Nephron (organoid): ENCODE measurements at regions not wholly inside any gene's neighbourhood (a gene's known extent, or its start where the extent isn't known, plus 50 kb on each side); places are given as distances from the start of the nearest gene placed in this dataset.
A peak's percentile ranks its signal among the peaks of the same experiment; 100 is the strongest.

ENCODE experiments used
- H3K27ac Mint-ChIP-seq, 3 experiments: 2 replicates each; pipeline ENCODE4 v1.8.0; 2020; ENCODE audit warnings: mixed read lengths in 3 of 3, mild to moderate bottlenecking in 2 of 3, moderate library complexity in 1 of 3
- H3K27me3 Mint-ChIP-seq: 2 replicates; pipeline ENCODE4 v1.8.0; 2021; ENCODE audit warnings: low read depth, mild to moderate bottlenecking, moderate library complexity, mixed read lengths
- H3K36me3 Mint-ChIP-seq: 2 replicates; pipeline ENCODE4 v1.8.0; 2020; ENCODE audit warnings: low read depth, mixed read lengths
- H3K4me1 Mint-ChIP-seq: 2 replicates; pipeline ENCODE4 v1.8.0; 2020; ENCODE audit warnings: mixed read lengths
- H3K4me3 Mint-ChIP-seq, 3 experiments: 2 replicates each; pipeline ENCODE4 v1.8.0; 2020; ENCODE audit warnings: mild to moderate bottlenecking in 3 of 3, mixed read lengths in 3 of 3, moderate library complexity in 2 of 3
- H3K9me3 Mint-ChIP-seq: 2 replicates; pipeline ENCODE4 v1.8.0; 2020; ENCODE audit warnings: mixed read lengths
- TF ChIP-seq, protein P1 (sequence below), 3 experiments: fragments of 200-600 bp; sonication (generic); IDR thresholded peaks; one replicate each; pipeline ENCODE4 v1.5.0; 2021; ENCODE audit warnings: antibody characterized with exemption in 3 of 3; ENCODE audit not compliant: unreplicated experiment in 3 of 3

DNA sequence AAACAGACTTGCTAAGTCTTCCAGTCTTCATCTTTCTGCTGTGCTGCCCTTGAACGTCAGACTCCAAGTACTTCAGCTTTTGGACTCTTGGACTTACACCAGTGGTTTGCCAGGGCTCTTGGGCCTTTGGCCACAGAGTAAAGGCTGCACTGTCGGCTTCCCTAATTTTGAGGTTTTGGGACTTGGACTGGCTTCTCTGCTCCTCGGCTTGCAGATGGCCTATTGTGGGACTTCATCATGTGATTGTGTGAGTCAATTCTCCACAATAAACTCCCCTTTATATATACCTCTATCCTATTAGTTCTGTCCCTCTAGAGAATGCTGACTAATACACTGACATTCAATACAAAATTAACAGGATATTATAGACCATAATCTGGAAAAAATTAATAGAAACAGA, 628.1 kb downstream of the PLPP3 start:
- TF ChIP-seq, protein P1, sequence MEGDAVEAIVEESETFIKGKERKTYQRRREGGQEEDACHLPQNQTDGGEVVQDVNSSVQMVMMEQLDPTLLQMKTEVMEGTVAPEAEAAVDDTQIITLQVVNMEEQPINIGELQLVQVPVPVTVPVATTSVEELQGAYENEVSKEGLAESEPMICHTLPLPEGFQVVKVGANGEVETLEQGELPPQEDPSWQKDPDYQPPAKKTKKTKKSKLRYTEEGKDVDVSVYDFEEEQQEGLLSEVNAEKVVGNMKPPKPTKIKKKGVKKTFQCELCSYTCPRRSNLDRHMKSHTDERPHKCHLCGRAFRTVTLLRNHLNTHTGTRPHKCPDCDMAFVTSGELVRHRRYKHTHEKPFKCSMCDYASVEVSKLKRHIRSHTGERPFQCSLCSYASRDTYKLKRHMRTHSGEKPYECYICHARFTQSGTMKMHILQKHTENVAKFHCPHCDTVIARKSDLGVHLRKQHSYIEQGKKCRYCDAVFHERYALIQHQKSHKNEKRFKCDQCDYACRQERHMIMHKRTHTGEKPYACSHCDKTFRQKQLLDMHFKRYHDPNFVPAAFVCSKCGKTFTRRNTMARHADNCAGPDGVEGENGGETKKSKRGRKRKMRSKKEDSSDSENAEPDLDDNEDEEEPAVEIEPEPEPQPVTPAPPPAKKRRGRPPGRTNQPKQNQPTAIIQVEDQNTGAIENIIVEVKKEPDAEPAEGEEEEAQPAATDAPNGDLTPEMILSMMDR (IDR thresholded peaks at IDR 0.05; ENCODE audit: unreplicated experiment in 3 of 3): no peak
- peaks cover 5% of the 10 kb centered on the region for H3K4me1 Mint-ChIP-seq
- no peak overlapping the region for H3K4me3 Mint-ChIP-seq

DNA sequence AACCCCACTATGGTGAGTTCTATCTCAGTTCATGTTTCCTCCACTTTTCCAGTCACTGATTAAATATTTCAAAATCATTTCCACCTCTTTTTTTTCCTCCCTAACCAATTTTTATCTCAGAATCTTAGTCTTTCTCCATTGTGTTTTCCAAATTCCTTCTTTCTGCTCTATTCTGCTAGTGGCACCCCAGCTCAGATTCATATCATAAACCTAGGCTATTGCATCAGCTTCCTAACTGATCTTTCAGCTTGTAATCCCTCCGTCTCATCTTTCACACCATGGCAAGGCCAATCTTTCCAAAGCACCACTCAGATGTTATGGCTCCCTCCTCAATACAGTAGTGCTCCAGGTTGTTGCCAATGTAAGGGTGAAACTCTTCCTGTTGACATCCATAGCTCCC, 631.9 kb downstream of the PLPP3 start:
- Mint-ChIP-seq H3K9me3 (no peaks in the 10 kb centered on the region), H3K36me3 (no peaks in the 10 kb centered on the region), H3K27ac (no peak overlapping the region), H3K4me1 (peaks cover 5% of the 10 kb centered on the region), H3K4me3 (no peak overlapping the region), H3K27me3 (no peaks in the 10 kb centered on the region)
- TF ChIP-seq, protein P1 (IDR thresholded peaks at IDR 0.05; ENCODE audit: unreplicated experiment in 3 of 3): no peak

More for the DNA sequence above, 628.1 kb downstream of the PLPP3 start:
- Mint-ChIP-seq H3K9me3 (peaks cover 4% of the 10 kb centered on the region), H3K36me3 (no peaks in the 10 kb centered on the region), H3K27ac (no peak overlapping the region), H3K27me3 (no peaks in the 10 kb centered on the region)

DNA sequence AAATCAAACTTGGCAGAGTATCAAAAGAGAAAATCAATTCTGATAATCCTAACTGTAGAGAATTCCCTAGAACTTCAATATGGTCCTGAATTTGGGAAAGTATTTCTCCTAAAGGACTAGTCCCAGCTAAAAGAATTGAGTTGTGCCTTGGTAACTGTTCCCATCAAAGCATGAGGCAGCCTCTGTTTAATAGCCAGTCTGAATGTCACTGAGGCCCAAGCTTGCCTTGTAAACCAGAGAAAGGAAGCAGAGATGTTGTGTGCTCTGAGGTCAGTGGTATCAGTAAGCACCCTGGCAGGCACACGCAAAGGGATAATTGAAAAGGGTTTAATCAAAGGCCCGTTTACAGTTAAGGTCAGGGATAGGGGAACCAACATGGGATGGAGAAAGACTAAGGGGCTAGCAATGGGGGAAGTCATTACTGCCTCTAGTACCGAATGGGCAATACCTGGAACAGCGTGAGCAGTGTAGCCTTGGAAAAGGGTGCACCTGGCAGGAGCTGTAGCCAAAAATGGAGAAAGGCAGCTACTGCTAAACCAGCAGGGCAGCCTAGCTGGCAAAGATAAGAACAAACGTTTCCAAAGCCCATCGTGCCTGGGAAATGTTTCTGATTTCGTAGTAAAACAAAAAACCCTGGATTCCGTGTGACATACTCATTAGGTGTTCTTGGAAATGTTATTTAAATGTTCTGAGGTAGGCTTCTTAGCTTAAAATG, 635.5 kb downstream of the PLPP3 start:
- H3K27me3 Mint-ChIP-seq: no peaks in the 10 kb centered on the region
- no peaks in the 10 kb centered on the region for H3K36me3 Mint-ChIP-seq
- TF ChIP-seq, protein P1 (IDR thresholded peaks at IDR 0.05; ENCODE audit: unreplicated experiment in 3 of 3): no peak
- no peak overlapping the region for H3K27ac Mint-ChIP-seq
- H3K9me3 Mint-ChIP-seq: no peaks in the 10 kb centered on the region
- peaks cover 16% of the 10 kb centered on the region for H3K4me1 Mint-ChIP-seq
- no peak overlapping the region for H3K4me3 Mint-ChIP-seq

DNA sequence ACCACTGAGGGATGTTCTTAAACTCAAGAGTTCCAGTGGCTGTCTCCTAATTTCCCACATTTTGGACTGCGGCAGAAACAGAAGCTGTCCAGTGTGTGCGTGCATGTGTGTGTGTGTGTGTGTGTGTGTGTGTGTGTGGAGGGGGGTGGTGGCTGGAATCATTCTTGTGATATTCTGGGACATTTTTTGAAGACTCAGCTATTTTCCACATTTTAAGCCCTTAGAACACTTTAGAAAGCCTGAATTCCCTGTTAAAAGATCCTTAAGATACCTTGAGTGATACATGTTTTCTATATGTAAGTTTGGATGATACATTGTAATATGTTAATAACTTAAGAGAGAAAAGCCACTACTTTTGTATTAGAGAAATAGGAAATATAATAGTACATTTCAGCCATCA, 636.4 kb downstream of the PLPP3 start:
- H3K27ac Mint-ChIP-seq: no peak overlapping the region
- no peak overlapping the region for H3K4me3 Mint-ChIP-seq
- TF ChIP-seq, protein P1 (IDR thresholded peaks at IDR 0.05; ENCODE audit: unreplicated experiment in 3 of 3): no peak
- no peaks in the 10 kb centered on the region for H3K27me3 Mint-ChIP-seq
- no peaks in the 10 kb centered on the region for H3K36me3 Mint-ChIP-seq
- H3K9me3 Mint-ChIP-seq: no peaks in the 10 kb centered on the region
- peaks cover 21% of the 10 kb centered on the region for H3K4me1 Mint-ChIP-seq

DNA sequence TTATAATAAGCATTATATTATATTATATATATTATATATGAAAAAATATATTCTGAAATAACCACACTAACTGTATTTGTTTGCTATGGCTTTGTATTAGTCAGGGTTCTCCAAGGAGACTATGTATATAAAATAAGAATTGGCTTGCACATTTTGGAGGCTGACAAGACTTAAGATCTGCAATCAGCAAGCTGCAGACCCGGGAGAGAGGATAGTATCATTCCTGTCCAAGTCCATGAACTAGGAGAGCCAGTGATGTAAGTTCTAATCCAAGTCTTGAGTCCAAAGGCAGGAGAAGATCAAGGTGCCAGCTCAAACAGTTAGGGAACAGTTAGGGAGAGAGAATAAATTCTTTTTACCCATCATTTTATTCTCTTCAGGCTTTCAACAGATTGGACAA, 639.5 kb downstream of the PLPP3 start:
- H3K9me3 Mint-ChIP-seq: peaks cover 6% of the 10 kb centered on the region
- H3K4me1 Mint-ChIP-seq: peaks cover 17% of the 10 kb centered on the region
- peak overlapping the region in 1 of 3 experiments; percentile 49 for H3K27ac Mint-ChIP-seq
- H3K36me3 Mint-ChIP-seq: no peaks in the 10 kb centered on the region
- H3K27me3 Mint-ChIP-seq: no peaks in the 10 kb centered on the region
- TF ChIP-seq, protein P1 (IDR thresholded peaks at IDR 0.05; ENCODE audit: unreplicated experiment in 3 of 3): no peak
- H3K4me3 Mint-ChIP-seq: no peak overlapping the region

DNA sequence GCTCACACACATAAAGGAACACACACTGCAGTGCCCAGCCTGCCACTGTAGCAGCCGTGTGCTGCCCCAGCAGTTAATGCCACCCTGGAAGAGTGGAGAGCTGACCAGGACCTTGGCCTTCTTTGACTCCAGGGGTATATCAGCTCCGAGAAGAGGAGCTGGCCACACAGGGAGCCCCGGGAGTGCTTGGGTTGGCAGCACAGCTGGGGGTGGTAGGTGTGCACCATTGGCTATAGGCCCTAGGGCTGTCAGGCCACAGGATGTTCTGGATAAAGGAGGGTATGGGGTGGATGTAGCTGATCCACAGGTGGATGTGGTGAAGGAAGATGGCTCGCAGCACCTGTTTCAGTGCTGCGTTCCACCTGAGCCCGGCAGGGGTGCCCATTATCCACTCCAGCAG, 640.5 kb downstream of the PLPP3 start:
- Mint-ChIP-seq H3K27ac (peak overlapping the region in 1 of 3 experiments; percentile 49), H3K4me3 (no peak overlapping the region), H3K36me3 (no peaks in the 10 kb centered on the region), H3K4me1 (peaks cover 17% of the 10 kb centered on the region), H3K27me3 (no peaks in the 10 kb centered on the region), H3K9me3 (peaks cover 12% of the 10 kb centered on the region)
- TF ChIP-seq, protein P1 (IDR thresholded peaks at IDR 0.05; ENCODE audit: unreplicated experiment in 3 of 3): no peak
